ENCODE measurements at regions not wholly inside any gene's neighbourhood (a gene's known extent, or its start where the extent isn't known, plus 50 kb on each side); places are given as distances from the start of the nearest gene placed in this dataset.
"Not testable (repeated sequence)": the region's sequence is repeated elsewhere in the genome, so short reads cannot be mapped to it uniquely, and the experiment has no call there.

DNA sequence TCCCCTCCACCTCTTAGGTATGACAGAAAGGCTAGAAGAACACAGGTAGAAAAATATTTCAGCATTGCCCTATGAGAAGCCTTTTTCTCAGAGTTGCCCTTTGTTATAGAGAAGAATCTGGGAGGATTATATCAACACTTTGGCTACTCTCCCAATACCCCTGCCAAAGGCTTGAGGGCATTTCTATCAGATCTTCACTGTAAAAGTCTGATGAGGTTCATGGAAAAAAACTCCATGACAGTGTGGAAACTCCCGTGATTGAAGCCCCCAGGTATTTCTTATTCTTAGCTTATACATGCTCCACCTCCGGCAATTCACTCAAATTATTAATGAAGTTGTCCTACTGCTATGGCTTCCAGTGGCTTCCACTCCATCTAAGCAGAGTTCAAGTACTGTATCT is 753.6 kb downstream of the CENPC start:
- no peaks in the 10 kb centered on the region for H3K27me3 Mint-ChIP-seq (ENCODE audit: insufficient read depth, unreplicated experiment)
- H3K36me3 Mint-ChIP-seq (ENCODE audit: insufficient read depth, unreplicated experiment): no peaks in the 10 kb centered on the region
- BruUV-seq (replicated peaks): no TSS peak
- intact Hi-C loops (cut with micrococcal nuclease): no loop called here
- no peak overlapping the region for H3K4me3 Mint-ChIP-seq (ENCODE audit: unreplicated experiment)
- H3K9me3 Mint-ChIP-seq (ENCODE audit: unreplicated experiment): no peaks in the 10 kb centered on the region
- ChIA-PET CTCF (interaction anchor here (0.6 kb wide), 1 partner anchor 551 kb away, joined by 3 read pairs; no protein-coding TSS in a partner anchor), POLR2A (no interaction called here)
- peaks cover 7% of the 10 kb centered on the region for H3K4me1 Mint-ChIP-seq (ENCODE audit: insufficient read depth, unreplicated experiment)
- TF ChIP-seq CTCF (IDR thresholded peaks at IDR 0.05; ENCODE audit: unreplicated experiment): no peak
- H3K27ac Mint-ChIP-seq (ENCODE audit: low read depth, unreplicated experiment): no peak overlapping the region
- no peak for DNase-seq (ENCODE audit: unreplicated experiment)

- H3K36me3 Mint-ChIP-seq (ENCODE audit: insufficient read depth, unreplicated experiment): no peaks in the 10 kb centered on the region
- H3K27me3 Mint-ChIP-seq (ENCODE audit: insufficient read depth, unreplicated experiment): no peaks in the 10 kb centered on the region
- CTCF ChIA-PET: no interaction called here
- TF ChIP-seq CTCF (IDR thresholded peaks at IDR 0.05; ENCODE audit: unreplicated experiment): no peak
- no peak for DNase-seq (ENCODE audit: unreplicated experiment)
- no TSS peak for BruUV-seq (replicated peaks)
- intact Hi-C loops (cut with micrococcal nuclease): no loop called here
- H3K9me3 Mint-ChIP-seq (ENCODE audit: unreplicated experiment): no peaks in the 10 kb centered on the region
- no peak overlapping the region for H3K27ac Mint-ChIP-seq (ENCODE audit: low read depth, unreplicated experiment)
- H3K4me1 Mint-ChIP-seq (ENCODE audit: insufficient read depth, unreplicated experiment): no peaks in the 10 kb centered on the region
- no peak overlapping the region for H3K4me3 Mint-ChIP-seq (ENCODE audit: unreplicated experiment)
- POLR2A ChIA-PET: no interaction called here
Observed at GRCh38 chr4:66785479-66785878, 759.8 kb downstream of the CENPC start.

- CTCF ChIA-PET; H3K9me3 Mint-ChIP-seq (ENCODE audit: unreplicated experiment); BruUV-seq (replicated peaks); H3K4me1 Mint-ChIP-seq (ENCODE audit: insufficient read depth, unreplicated experiment); H3K4me3 Mint-ChIP-seq (ENCODE audit: unreplicated experiment); H3K27me3 Mint-ChIP-seq (ENCODE audit: insufficient read depth, unreplicated experiment); DNase-seq (ENCODE audit: unreplicated experiment); POLR2A ChIA-PET; intact Hi-C loops (cut with micrococcal nuclease); H3K36me3 Mint-ChIP-seq (ENCODE audit: insufficient read depth, unreplicated experiment); H3K27ac Mint-ChIP-seq (ENCODE audit: low read depth, unreplicated experiment): not testable (repeated sequence)
Observed at GRCh38 chr4:66782751-66783150, 762.6 kb downstream of the CENPC start.

DNA sequence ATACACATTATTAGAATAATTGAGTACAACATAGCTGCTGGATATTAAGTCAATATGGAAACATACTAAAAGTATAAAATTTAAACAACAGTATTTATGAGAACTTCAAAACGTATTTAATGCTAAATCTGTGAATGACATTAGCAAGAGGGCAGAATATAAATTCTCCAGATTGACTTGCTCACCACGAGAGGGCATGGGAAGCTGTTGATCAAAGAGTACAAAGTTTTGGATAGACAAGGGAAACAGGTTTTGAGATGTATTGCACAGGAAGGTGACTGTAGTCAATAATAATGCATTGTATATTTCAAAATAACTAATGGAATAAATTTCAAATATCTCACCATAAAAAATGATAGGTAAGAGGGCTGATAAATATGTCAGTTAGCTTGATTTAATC is 768.2 kb downstream of the CENPC start:
- CTCF ChIA-PET: interaction anchor here (0.5 to 1.2 kb wide), 4 partner anchors 164 to 548 kb away, joined by 3 to 6 read pairs (median 3); no protein-coding TSS in a partner anchor
- BruUV-seq (replicated peaks): no TSS peak

More for the DNA sequence above, 768.2 kb downstream of the CENPC start:
- Mint-ChIP-seq H3K9me3 (ENCODE audit: unreplicated experiment) (no peaks in the 10 kb centered on the region), H3K36me3 (ENCODE audit: insufficient read depth, unreplicated experiment) (no peaks in the 10 kb centered on the region), H3K27ac (ENCODE audit: low read depth, unreplicated experiment) (no peak overlapping the region), H3K27me3 (ENCODE audit: insufficient read depth, unreplicated experiment) (no peaks in the 10 kb centered on the region), H3K4me1 (ENCODE audit: insufficient read depth, unreplicated experiment) (no peaks in the 10 kb centered on the region), H3K4me3 (ENCODE audit: unreplicated experiment) (no peak overlapping the region)
- intact Hi-C loops (cut with micrococcal nuclease): loop anchor here (5.0 to 10.0 kb wide), 2 partner anchors 195 to 548 kb away; no protein-coding TSS in a partner anchor
- POLR2A ChIA-PET: no interaction called here
- peak; percentile 6 for DNase-seq (ENCODE audit: unreplicated experiment)
- peak; percentile 18 for TF ChIP-seq CTCF (IDR thresholded peaks at IDR 0.05; ENCODE audit: unreplicated experiment)
